ENCODE measurements at regions not wholly inside any gene's neighbourhood (a gene's known extent, or its start where the extent isn't known, plus 50 kb on each side); places are given as distances from the start of the nearest gene placed in this dataset.

DNA sequence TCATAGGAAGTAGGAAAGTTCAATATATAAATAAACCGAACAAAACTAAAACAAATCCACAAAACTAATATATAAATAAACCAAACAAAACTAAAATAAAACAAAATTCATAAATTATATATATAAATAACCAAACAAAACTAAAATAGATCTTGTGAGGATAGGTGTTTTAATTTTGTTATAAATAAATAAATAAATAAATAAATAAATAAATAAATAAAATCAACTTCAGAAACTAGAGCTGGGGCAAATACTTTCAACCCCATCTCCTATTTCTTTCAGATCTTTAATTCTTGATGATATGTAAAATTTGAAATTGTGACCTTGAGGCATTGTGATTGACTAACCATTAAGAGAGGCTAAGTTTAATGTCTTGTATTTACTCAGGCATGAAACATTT lies 416.1 kb downstream of the SAMD5 start:
- Histone ChIP-seq H3K9ac (ENCODE audit: low read length) (no peak overlapping the region), H3K27ac (ENCODE audit: low read depth, low read length) (no peak overlapping the region), H3K36me3 (ENCODE audit: control insufficient read depth in 1 of 2, insufficient read depth in 2 of 2, low read length in 2 of 2) (no peaks in the 10 kb centered on the region), H4K20me1 (ENCODE audit: insufficient read depth) (no peaks in the 10 kb centered on the region), H2AFZ (ENCODE audit: low read depth, low read length, poor library complexity, severe bottlenecking) (no peak overlapping the region), H3K4me2 (ENCODE audit: low read length) (no peak overlapping the region), H3K4me1 (ENCODE audit: control insufficient read depth in 1 of 2, insufficient read depth in 2 of 2, low read length in 2 of 2) (no peaks in the 10 kb centered on the region), H3K27me3 (ENCODE audit: insufficient read depth, low read length) (no peaks in the 10 kb centered on the region), H3K9me3 (ENCODE audit: control insufficient read depth in 1 of 2, insufficient read depth in 1 of 2, low read depth in 1 of 2, low read length in 2 of 2) (0 out of 4 replicates have a peak, but pooled peaks cover 0 to 3% of the 10 kb centered on the region in 2 experiments), H3K79me2 (ENCODE audit: insufficient read depth, low read length) (no peaks in the 10 kb centered on the region), H3K9me2 (ENCODE audit: insufficient read depth) (no peaks in the 10 kb centered on the region), H3K4me3 (replicated peaks in 1 of 2; ENCODE audit: low read depth in 1 of 2, low read length in 2 of 2) (no peak overlapping the region)
- intact Hi-C loops (cut with micrococcal nuclease): no loop called here
- ChIA-PET RAD21 (ENCODE audit: low non-redundant PET in 1 of 2, low total read pairs in 2 of 2, uncharacterized antibody in 2 of 2, unreplicated experiment in 2 of 2) (no interaction called here), CTCF (no interaction called here), POLR2A (no interaction called here)
- no TSS peak for BruUV-seq (replicated peaks)
- TF ChIP-seq JUND (IDR thresholded peaks at IDR 0.05): no peak
- TF ChIP-seq YY1 (IDR thresholded peaks at IDR 0.05; ENCODE audit: extremely low read depth, insufficient replicate concordance, low read depth, low read length): no peak
- no peak for TF ChIP-seq RAD21 (IDR thresholded peaks at IDR 0.05; ENCODE audit: low read depth)
- TF ChIP-seq SP1 (IDR thresholded peaks at IDR 0.05; ENCODE audit: low read depth): no peak
- TF ChIP-seq EZH2phosphoT487 (IDR thresholded peaks at IDR 0.05; ENCODE audit: borderline replicate concordance): no peak
- no peak for TF ChIP-seq EGR1 (IDR thresholded peaks at IDR 0.05; ENCODE audit: low read depth)
- TF ChIP-seq TCF7L2 (IDR thresholded peaks at IDR 0.05; ENCODE audit: borderline replicate concordance, extremely low read depth, insufficient read depth, insufficient read length): no peak
- DNase-seq (ENCODE audit: low read depth, low spot score) (no peak), ATAC-seq (no peak)

- no TSS peak for BruUV-seq (replicated peaks)
- Histone ChIP-seq H3K9me3 (ENCODE audit: control insufficient read depth in 1 of 2, insufficient read depth in 1 of 2, low read depth in 1 of 2, low read length in 2 of 2) (0 out of 4 replicates have a peak, but pooled peaks cover 0 to 3% of the 10 kb centered on the region in 2 experiments), H3K36me3 (ENCODE audit: control insufficient read depth in 1 of 2, insufficient read depth in 2 of 2, low read length in 2 of 2) (no peaks in the 10 kb centered on the region), H3K27me3 (ENCODE audit: insufficient read depth, low read length) (no peaks in the 10 kb centered on the region), H3K27ac (ENCODE audit: low read depth, low read length) (no peak overlapping the region), H4K20me1 (ENCODE audit: insufficient read depth) (no peaks in the 10 kb centered on the region), H3K4me3 (replicated peaks in 1 of 2; ENCODE audit: low read depth in 1 of 2, low read length in 2 of 2) (no peak overlapping the region), H2AFZ (ENCODE audit: low read depth, low read length, poor library complexity, severe bottlenecking) (no peak overlapping the region), H3K4me1 (ENCODE audit: control insufficient read depth in 1 of 2, insufficient read depth in 2 of 2, low read length in 2 of 2) (no peaks in the 10 kb centered on the region), H3K79me2 (ENCODE audit: insufficient read depth, low read length) (no peaks in the 10 kb centered on the region), H3K4me2 (ENCODE audit: low read length) (no peak overlapping the region), H3K9me2 (ENCODE audit: insufficient read depth) (no peaks in the 10 kb centered on the region), H3K9ac (ENCODE audit: low read length) (no peak overlapping the region)
- no peak for TF ChIP-seq MAX (IDR thresholded peaks at IDR 0.05)
- no peak for TF ChIP-seq POLR2AphosphoS5 (IDR thresholded peaks at IDR 0.05; ENCODE audit: low read depth, low read length)
- TF ChIP-seq FOSL1 (IDR thresholded peaks at IDR 0.05; ENCODE audit: low read depth): no peak
- no peak for TF ChIP-seq CBX3 (IDR thresholded peaks at IDR 0.05; ENCODE audit: low read depth)
- TF ChIP-seq EGR1 (IDR thresholded peaks at IDR 0.05; ENCODE audit: low read depth): no peak
- ChIA-PET POLR2A (no interaction called here), CTCF (no interaction called here), RAD21 (ENCODE audit: low non-redundant PET in 1 of 2, low total read pairs in 2 of 2, uncharacterized antibody in 2 of 2, unreplicated experiment in 2 of 2) (no interaction called here)
- ATAC-seq (no peak), DNase-seq (ENCODE audit: low read depth, low spot score) (no peak)
- intact Hi-C loops (cut with micrococcal nuclease): no loop called here
These were observed 416.8 kb upstream of the SASH1 start for GRCh38 chr6:147925826-147926225.
